Left lung (tissue), 4 donors: ENCODE measurements at regions not wholly inside any gene's neighbourhood (a gene's known extent, or its start where the extent isn't known, plus 50 kb on each side); places are given as distances from the start of the nearest gene placed in this dataset.

Source experiments
- ATAC-seq: fragments of 200-7000 bp; cut with Tn5 transposase; one replicate; pipeline ENCODE4 v1.9.1; 2020; ENCODE audit warnings: moderate library complexity
- DNase-seq, 4 donors: peaks; one replicate each; pipeline ENCODE4 v3.0.0-alpha.2; 2013 to 2020
- H3K27ac ChIP-seq, 2 donors: fragments of 200-600 bp; sonication (generic) in 1 of 2; one replicate each; pipeline versions ENCODE4 v1.5.0 to v1.8.0; 2020 to 2021
- H3K27me3 ChIP-seq, 2 donors: fragments of 200-600 bp; sonication (generic) in 1 of 2; one replicate each; pipeline versions ENCODE4 v1.5.0 to v1.8.0; 2020 to 2021
- H3K36me3 ChIP-seq, 2 donors: fragments of 200-600 bp; sonication (generic) in 1 of 2; one replicate each; pipeline versions ENCODE4 v1.5.0 to v1.8.0; 2020 to 2021
- H3K4me1 ChIP-seq, 2 donors: fragments of 200-600 bp; one replicate each; pipeline ENCODE4 v1.8.0; 2021
- H3K4me3 ChIP-seq, 2 donors: fragments of 200-600 bp; sonication (generic) in 1 of 2; one replicate each; pipeline versions ENCODE4 v1.5.0 to v1.8.0; 2020 to 2021; ENCODE audit warnings: mild to moderate bottlenecking in 1 of 2
- H3K9me3 ChIP-seq, 2 donors: fragments of 200-600 bp; sonication (generic) in 1 of 2; one replicate each; pipeline versions ENCODE4 v1.5.0 to v1.8.0; 2020 to 2021
- CTCF ChIP-seq, 2 donors: fragments of 200-600 bp; sonication (generic) in 1 of 2; IDR thresholded peaks; one replicate each; pipeline versions ENCODE4 v1.5.0 to v1.8.0; 2021; ENCODE audit warnings: antibody characterized with exemption in 2 of 2
- intact Hi-C, 2 donors: fragments of 100-400 bp; cut with DNase I; formaldehyde crosslinking; loops; one replicate each; pipeline versions ENCODE4 v1.11.2 to v1.14.2; 2022
- donor health status: DM: no; HTN: yes; CAD: no.
- donor health status: DM: no; HTN: no; CAD: no.

DNA sequence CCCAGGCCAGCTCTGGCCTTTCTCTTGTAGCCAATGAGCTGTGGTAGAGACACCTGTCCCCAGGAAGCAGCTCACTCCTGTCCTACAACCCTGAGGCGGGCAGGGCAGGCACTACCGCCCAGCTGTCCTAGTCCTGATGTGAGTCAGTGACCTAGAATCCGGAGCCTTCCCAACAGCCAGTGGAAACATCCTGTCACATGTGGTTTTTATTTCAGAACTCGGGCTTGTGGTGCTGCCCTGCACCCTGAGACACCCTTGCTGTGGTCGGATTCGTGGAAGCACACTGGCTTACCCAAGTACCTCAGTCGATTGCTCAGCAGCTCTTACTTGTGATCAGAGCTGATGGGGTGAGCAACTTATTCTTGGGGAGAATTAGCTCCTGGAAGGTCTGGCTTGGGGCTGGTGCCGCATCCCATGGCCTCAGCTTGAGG, 83.6 kb upstream of the ARHGEF7 start:
- no peak for ATAC-seq
- Histone ChIP-seq H3K9me3 (no peaks in the 10 kb centered on the region), H3K27ac (no peak overlapping the region), H3K36me3 (no peaks in the 10 kb centered on the region), H3K27me3 (peaks cover 0 to 4% of the 10 kb centered on the region in 2 donors), H3K4me3 (no peak overlapping the region), H3K4me1 (no peaks in the 10 kb centered on the region)
- intact Hi-C loops, result loop anchor here in 1 of 2 donors (10.0 kb wide), 1 partner anchor 97 kb away; no protein-coding TSS in a partner anchor
- no peak for TF ChIP-seq CTCF (IDR thresholded peaks at IDR 0.05)
- no peak for DNase-seq

DNA sequence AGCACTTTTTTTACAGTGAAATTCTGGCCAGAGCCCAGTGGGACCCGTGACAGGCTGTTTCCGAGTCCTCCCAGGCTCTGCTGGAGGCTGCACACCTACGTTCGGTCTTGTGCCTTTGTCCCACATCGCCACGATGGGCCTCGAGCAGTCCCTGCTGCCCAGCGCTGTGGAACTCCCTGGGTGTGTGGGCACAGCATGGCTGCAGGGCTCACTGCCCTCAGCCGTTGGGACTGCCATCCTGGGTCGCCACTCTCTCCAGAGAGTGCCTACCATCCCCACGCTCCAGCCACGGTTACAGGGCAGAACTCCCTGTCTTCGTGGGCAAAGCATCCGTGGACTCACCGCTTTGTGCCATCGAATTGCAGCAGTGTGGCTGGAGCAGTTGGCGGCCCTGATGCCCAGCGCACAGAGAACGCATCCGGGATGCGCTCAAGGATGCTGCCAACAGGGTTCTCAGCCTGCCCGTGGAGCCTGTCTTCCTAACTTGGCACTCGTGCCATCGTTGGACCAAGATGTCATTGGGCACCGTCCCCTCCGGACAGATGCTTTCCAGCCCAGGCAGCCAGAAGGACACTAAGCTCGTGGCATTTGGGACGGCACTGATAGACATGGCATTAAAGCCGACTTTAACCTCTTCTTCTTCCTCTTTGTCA, 85.0 kb upstream of the ARHGEF7 start:
- TF ChIP-seq CTCF (IDR thresholded peaks at IDR 0.05), result no peak
- Histone ChIP-seq H3K9me3 (no peaks in the 10 kb centered on the region), H3K27ac (no peak overlapping the region), H3K27me3 (peaks cover 0 to 4% of the 10 kb centered on the region in 2 donors), H3K36me3 (no peaks in the 10 kb centered on the region), H3K4me1 (no peaks in the 10 kb centered on the region), H3K4me3 (no peak overlapping the region)
- intact Hi-C loops, result loop anchor here in 1 of 2 donors (10.0 kb wide), 1 partner anchor 95 kb away; no protein-coding TSS in a partner anchor
- ATAC-seq, result no peak
- peak in 1 of 4 donors; percentile 50 for DNase-seq

GRCh38 chr13:111027458-111028439, 87.4 kb upstream of the ARHGEF7 start:
- TF ChIP-seq CTCF (IDR thresholded peaks at IDR 0.05), result no peak
- Histone ChIP-seq H3K9me3 (peaks cover 0 to under 1% of the 10 kb centered on the region in 2 donors), H3K27me3 (peaks cover 0 to 4% of the 10 kb centered on the region in 2 donors), H3K36me3 (no peaks in the 10 kb centered on the region), H3K4me1 (no peaks in the 10 kb centered on the region), H3K4me3 (no peak overlapping the region), H3K27ac (no peak overlapping the region)
- ATAC-seq, result peak; percentile 60
- peak in 1 of 4 donors; percentile 16 for DNase-seq
- intact Hi-C loops, result no loop called here

GRCh38 chr13:111025310-111025709, 89.8 kb upstream of the ARHGEF7 start:
- no peak for TF ChIP-seq CTCF (IDR thresholded peaks at IDR 0.05)
- no peak for ATAC-seq
- no peaks in the 10 kb centered on the region for H3K4me1 ChIP-seq
- no peak overlapping the region for H3K27ac ChIP-seq
- H3K9me3 ChIP-seq, result peaks cover 0 to 24% of the 10 kb centered on the region in 2 donors
- H3K36me3 ChIP-seq, result no peaks in the 10 kb centered on the region
- peaks cover 0 to 4% of the 10 kb centered on the region in 2 donors for H3K27me3 ChIP-seq
- H3K4me3 ChIP-seq, result no peak overlapping the region
- intact Hi-C loops, result no loop called here
- DNase-seq, result no peak

DNA sequence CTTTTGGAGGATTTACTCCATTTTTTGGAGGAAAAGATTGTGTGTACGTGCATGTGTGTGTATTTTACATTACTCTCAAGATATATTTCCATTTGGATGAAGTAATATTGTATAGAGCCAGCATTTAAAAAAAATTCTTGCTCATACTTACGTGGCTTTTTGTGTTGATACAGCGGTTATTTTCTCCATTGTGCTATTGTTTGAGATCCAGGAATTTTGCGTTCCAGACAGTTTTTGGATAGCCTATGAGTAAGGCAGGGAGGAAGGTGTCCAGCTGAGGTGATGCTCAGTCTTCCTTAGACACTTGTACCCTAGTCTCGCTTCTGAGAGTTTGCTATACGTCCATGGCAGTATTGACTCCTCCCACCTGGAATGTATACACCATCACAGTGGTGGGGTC, 92.2 kb upstream of the ARHGEF7 start:
- Histone ChIP-seq H3K27me3 (no peaks in the 10 kb centered on the region), H3K4me1 (no peaks in the 10 kb centered on the region), H3K9me3 (peaks cover 0 to 28% of the 10 kb centered on the region in 2 donors), H3K4me3 (no peak overlapping the region), H3K36me3 (no peaks in the 10 kb centered on the region), H3K27ac (no peak overlapping the region)
- ATAC-seq (no peak), DNase-seq (no peak)
- intact Hi-C loops, result no loop called here
- TF ChIP-seq CTCF (IDR thresholded peaks at IDR 0.05), result no peak
